MM.1S (cell line): ENCODE measurements at regions not wholly inside any gene's neighbourhood (a gene's known extent, or its start where the extent isn't known, plus 50 kb on each side); places are given as distances from the start of the nearest gene placed in this dataset.

ENCODE experiments used
- DNase-seq: peaks from one replicate; pipeline ENCODE4 v3.0.0-alpha.2; 2015
- H2AFZ ChIP-seq: fragments of 300-600 bp; sonication (generic); 2 replicates; pipeline ENCODE4 v1.6.0; 2016; ENCODE audit warnings: antibody characterized with exemption, low read length
- H3F3A ChIP-seq: fragments of 300-600 bp; sonication (generic); 2 replicates; pipeline ENCODE4 v1.6.1; 2016; ENCODE audit warnings: mild to moderate bottlenecking, antibody characterized with exemption, low read length, moderate library complexity, mixed read lengths; ENCODE audit not compliant: insufficient read depth
- H3K27ac ChIP-seq: fragments of 300-600 bp; sonication (generic); 2 replicates; pipeline ENCODE4 v1.5.1; 2016; ENCODE audit warnings: mild to moderate bottlenecking, low read length
- H3K27me3 ChIP-seq: fragments of 300-600 bp; sonication (generic); replicated peaks from 2 replicates; pipeline ENCODE4 v1.6.0; 2016; ENCODE audit warnings: low read length; ENCODE audit not compliant: insufficient read depth
- H3K36me3 ChIP-seq: fragments of 300-600 bp; sonication (generic); replicated peaks from 2 replicates; pipeline ENCODE4 v1.6.1; 2016; ENCODE audit warnings: mild to moderate bottlenecking, low read length, mixed read lengths; ENCODE audit not compliant: insufficient read depth
- H3K4me1 ChIP-seq: fragments of 300-600 bp; sonication (generic); 2 replicates; pipeline ENCODE4 v1.6.1; 2016; ENCODE audit warnings: low read length, mixed read lengths
- H3K4me2 ChIP-seq: fragments of 300-600 bp; sonication (generic); 2 replicates; pipeline ENCODE4 v1.6.0; 2016; ENCODE audit warnings: low read depth, low read length
- H3K4me3 ChIP-seq: fragments of 300-600 bp; sonication (generic); 2 replicates; pipeline ENCODE4 v1.5.1; 2016; ENCODE audit warnings: low read length, mixed read lengths
- H3K79me2 ChIP-seq: fragments of 300-600 bp; sonication (generic); 2 replicates; pipeline ENCODE4 v1.6.1; 2016; ENCODE audit warnings: mixed run types, low read length, mixed read lengths
- H3K9ac ChIP-seq: fragments of 300-600 bp; sonication (generic); 2 replicates; pipeline ENCODE4 v1.6.1; 2016; ENCODE audit warnings: low read length, mixed read lengths
- H3K9me2 ChIP-seq: fragments of 300-600 bp; sonication (generic); replicated peaks from 2 replicates; pipeline ENCODE4 v1.6.1; 2016; ENCODE audit warnings: mild to moderate bottlenecking, low read length, mixed read lengths; ENCODE audit not compliant: insufficient read depth
- H3K9me3 ChIP-seq: fragments of 300-600 bp; sonication (generic); replicated peaks from 2 replicates; pipeline ENCODE4 v1.6.1; 2016; ENCODE audit warnings: mild to moderate bottlenecking, low read length, mixed read lengths; ENCODE audit not compliant: insufficient read depth
- H4K20me1 ChIP-seq: fragments of 300-600 bp; sonication (generic); 2 replicates; pipeline ENCODE4 v1.6.1; 2016; ENCODE audit warnings: mild to moderate bottlenecking, low read length, moderate library complexity, mixed read lengths; ENCODE audit not compliant: insufficient read depth
- CTCF ChIP-seq: fragments of 300-600 bp; sonication (generic); IDR thresholded peaks from 2 replicates; pipeline ENCODE4 v1.5.1; 2016; ENCODE audit warnings: antibody characterized with exemption, low read length, mixed read lengths
- EZH2 ChIP-seq: fragments of 300-600 bp; sonication (generic); optimal IDR thresholded peaks from 2 replicates; pipeline ENCODE3; 2017; ENCODE audit warnings: low read depth, mild to moderate bottlenecking, antibody characterized with exemption, low read length, mixed read lengths
- EZH2phosphoT487 ChIP-seq: fragments of 300-600 bp; sonication (generic); IDR thresholded peaks from 2 replicates; pipeline ENCODE4 v1.6.1; 2018; ENCODE audit warnings: antibody characterized with exemption, low read length

- Histone ChIP-seq H3K9ac (no peak overlapping the region), H3K9me2 (no peaks in the 10 kb centered on the region), H2AFZ (no peak overlapping the region), H3K4me3 (no peak overlapping the region), H3K79me2 (no peaks in the 10 kb centered on the region), H3K9me3 (no peaks in the 10 kb centered on the region), H4K20me1 (no peaks in the 10 kb centered on the region), H3K27ac (no peak overlapping the region), H3K27me3 (no peaks in the 10 kb centered on the region), H3K4me2 (no peak overlapping the region), H3F3A (no peaks in the 10 kb centered on the region), H3K36me3 (no peaks in the 10 kb centered on the region), H3K4me1 (peaks cover 11% of the 10 kb centered on the region; the same call in 1 of the 2 replicates)
- DNase-seq, result no peak
- TF ChIP-seq EZH2phosphoT487, result no peak
- TF ChIP-seq EZH2, result no peak
- no peak for TF ChIP-seq CTCF
Observed at GRCh38 chr2:12278217-12278750, 438.5 kb upstream of the TRIB2 start.

- H4K20me1 ChIP-seq, result no peaks in the 10 kb centered on the region
- no peak for TF ChIP-seq CTCF
- TF ChIP-seq EZH2phosphoT487, result no peak
- TF ChIP-seq EZH2, result no peak
- no peaks in the 10 kb centered on the region for H3K79me2 ChIP-seq
- no peak overlapping the region for H3K27ac ChIP-seq
- H3K4me1 ChIP-seq, result peaks cover 18% of the 10 kb centered on the region
- no peaks in the 10 kb centered on the region for H3K36me3 ChIP-seq
- H2AFZ ChIP-seq, result no peak overlapping the region
- H3K4me3 ChIP-seq, result no peak overlapping the region
- H3K9me3 ChIP-seq, result no peaks in the 10 kb centered on the region
- no peak overlapping the region for H3K9ac ChIP-seq
- DNase-seq, result peak; percentile 56
- H3F3A ChIP-seq, result no peaks in the 10 kb centered on the region
- peak overlapping the region; percentile 21; the same call in 1 of the 2 replicates for H3K4me2 ChIP-seq
- H3K9me2 ChIP-seq, result no peaks in the 10 kb centered on the region
- H3K27me3 ChIP-seq, result no peaks in the 10 kb centered on the region
Observed at GRCh38 chr2:12282780-12283695, 433.7 kb upstream of the TRIB2 start.

- H3K4me3 ChIP-seq, result no peak overlapping the region
- H3K9me2 ChIP-seq, result no peaks in the 10 kb centered on the region
- no peak overlapping the region for H3K4me2 ChIP-seq
- TF ChIP-seq EZH2phosphoT487 (no peak), CTCF (no peak), EZH2 (no peak)
- no peaks in the 10 kb centered on the region for H3K79me2 ChIP-seq
- H3K9me3 ChIP-seq, result no peaks in the 10 kb centered on the region
- no peaks in the 10 kb centered on the region for H3F3A ChIP-seq
- H3K36me3 ChIP-seq, result no peaks in the 10 kb centered on the region
- H3K27me3 ChIP-seq, result no peaks in the 10 kb centered on the region
- peaks cover 18% of the 10 kb centered on the region for H3K4me1 ChIP-seq
- no peaks in the 10 kb centered on the region for H4K20me1 ChIP-seq
- H3K27ac ChIP-seq, result no peak overlapping the region
- H3K9ac ChIP-seq, result no peak overlapping the region
- DNase-seq, result no peak
- H2AFZ ChIP-seq, result no peak overlapping the region
Observed at GRCh38 chr2:12284037-12284436, 432.7 kb upstream of the TRIB2 start.
